ENCODE measurements at regions not wholly inside any gene's neighbourhood (a gene's known extent, or its start where the extent isn't known, plus 50 kb on each side); places are given as distances from the start of the nearest gene placed in this dataset.

DNA sequence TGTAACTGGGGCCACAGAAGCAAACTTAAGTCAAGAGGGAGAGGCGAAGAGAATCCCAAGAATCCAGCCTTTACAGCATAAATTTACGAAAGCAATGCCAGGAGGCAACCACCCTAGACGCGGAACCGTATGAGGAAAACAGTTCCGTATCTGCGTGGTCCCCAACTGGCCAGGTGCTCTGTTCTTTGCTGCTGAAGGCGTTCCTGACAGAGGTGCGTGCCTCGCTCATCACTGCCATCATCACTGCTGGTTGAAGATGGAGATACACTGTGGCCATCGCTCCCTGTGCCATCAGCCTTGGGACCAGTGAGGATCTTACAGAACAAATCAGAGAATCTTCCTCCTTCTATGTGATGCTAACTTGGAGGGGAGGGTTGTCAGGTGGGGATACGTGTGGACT lies 270.5 kb upstream of the B3GAT1 start:
- no peak for DNase-seq

DNA sequence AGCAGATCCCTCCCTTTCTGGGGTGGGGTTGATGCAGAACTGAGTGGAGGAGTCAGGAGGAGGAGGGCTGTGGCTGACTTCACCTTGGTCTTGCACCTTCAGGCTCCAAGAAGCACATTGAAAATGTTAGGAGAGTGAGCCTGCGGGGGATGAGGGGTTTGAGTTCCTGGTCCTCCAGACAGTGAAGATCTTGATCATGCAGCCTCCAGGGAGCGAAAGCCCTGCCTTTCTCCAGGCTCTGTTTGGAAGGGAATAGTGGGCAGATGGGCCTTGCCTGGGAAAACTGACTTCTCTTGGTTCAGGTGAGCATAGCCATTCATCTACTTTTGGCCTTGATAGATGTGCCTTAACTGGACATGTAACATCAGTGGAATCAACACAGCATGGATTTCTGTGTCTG lies 267.6 kb upstream of the B3GAT1 start:
- no peak for DNase-seq

DNA sequence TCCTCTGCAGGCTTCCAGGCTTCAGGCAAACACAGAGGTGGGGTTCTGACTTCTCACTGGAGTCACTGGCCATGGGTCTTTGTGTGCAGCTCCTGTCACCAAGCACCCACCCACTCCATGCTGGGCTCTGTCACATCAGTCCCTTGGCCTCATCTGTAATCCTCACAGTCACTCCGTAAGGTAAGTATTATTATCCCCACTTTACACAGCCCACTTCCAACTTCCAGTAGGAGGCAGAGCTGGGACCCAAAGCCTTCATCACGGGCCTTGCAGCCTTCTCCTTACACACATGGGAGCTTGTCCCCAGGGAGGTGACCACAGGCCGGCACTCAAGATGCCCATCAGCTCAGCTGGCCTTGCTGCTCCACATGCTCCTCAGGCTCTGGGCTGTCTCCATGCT lies 266.7 kb upstream of the B3GAT1 start:
- no peak for DNase-seq

DNA sequence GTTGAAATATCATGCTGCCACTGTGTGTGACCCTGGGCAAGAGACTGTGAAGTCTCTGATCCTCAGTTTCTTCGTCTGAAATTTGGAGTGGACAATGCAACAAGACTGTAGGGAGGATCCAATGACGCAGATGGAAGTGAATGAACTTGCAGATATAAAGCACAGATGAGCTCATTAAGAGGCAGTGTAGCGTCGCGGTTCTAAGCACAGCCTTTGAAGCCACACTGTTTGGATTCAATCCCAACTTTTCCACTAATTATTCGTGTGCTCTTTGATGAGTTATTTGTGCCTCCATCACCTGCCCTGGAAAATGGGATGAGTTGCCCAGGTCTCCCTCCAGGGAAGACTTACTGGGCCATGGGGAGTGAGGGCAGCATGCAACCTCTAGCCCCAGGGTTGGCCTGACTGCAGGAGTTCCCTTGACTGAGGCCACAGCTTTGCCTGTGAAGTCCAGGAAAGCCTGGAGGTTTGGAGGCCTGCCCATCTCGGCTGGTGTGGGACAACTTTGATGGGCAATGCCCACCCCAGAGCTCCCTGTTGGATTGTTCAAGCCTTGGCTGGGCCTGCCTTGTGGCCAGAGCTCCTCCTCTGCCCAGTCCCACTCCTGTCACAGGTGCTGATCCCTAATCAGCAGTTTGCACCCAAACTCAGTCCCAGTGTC lies 266.0 kb upstream of the B3GAT1 start:
- no peak for DNase-seq

DNA sequence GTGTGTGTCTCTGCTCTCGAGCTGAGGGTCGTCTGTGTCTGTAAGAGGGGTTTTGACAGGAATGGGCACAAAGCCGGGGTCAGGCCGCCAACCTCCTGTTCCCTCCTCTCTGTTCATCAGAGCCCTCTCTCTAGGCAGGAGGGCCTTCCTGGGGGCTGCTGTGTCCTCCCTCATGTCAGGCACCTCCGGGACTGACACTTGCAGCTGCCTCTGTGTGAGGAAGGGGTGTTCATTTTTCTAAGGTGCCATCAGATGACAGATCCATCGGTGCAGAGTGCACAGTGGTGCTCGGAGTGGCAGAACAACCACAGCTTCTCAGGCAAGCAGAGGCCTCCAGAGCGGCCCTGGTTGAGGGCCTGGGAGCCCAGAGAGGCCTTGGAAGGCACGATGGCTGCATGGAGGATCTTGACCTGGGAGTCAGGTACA lies 265.4 kb upstream of the B3GAT1 start:
- no peak for DNase-seq

DNA sequence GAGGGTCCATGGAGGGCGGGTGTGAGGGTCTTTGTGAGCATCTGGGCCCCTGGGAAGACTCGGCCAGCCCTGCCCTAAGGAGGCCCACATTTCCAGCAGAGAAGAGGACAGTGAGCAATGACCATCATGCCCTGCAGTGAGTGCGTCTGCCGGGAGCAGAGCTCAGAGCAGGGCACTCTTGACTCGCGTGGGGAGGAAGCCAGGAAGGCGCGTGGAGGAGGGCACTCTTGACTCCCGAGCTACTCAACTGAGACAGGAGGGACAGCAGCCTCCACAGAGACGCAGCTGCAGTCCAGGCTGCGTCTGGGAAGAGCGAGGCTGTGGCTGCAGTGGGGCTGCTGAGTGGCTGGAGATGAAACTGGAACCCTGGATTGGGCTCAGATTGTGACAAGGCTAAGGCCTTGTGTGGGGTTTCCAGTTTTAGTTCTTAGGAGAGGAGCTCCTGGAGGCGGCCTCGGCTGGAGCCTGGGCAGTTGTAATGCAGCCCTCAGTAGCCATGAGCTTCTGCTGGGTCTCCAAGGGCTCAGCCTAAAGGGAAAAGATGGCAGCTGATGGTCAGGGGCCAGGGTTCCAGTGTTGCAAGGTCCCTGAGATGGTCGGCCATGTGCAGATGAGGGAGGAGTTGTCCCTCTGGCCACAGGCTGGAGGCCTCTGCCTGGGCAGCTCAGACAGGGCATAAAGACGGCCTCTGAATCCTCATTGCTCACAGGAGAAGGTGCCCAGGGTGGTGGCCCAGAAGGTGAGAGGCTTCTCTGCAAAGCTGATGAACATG lies 264.7 kb upstream of the B3GAT1 start:
- no peak for DNase-seq

DNA sequence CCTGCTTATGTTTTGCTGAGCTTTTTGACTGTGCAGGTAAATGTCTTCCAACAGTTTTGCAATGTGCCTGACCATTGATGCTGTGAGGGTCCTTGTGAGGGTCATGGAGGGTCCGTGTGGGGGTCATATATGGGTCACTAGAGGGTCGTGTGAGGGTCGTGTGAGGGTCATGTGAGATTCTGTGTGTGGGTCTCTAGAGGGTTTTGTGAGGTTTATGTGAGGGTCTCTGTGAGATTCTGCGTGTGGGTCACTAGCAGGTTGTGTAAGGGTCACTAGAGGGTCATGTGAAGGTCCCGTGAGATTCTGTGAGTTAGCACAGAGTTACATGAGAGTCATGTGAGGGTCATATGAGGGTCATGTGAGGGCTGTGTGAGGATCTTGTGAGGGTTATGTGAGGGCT lies 263.9 kb upstream of the B3GAT1 start:
- DNase-seq = no peak

DNA sequence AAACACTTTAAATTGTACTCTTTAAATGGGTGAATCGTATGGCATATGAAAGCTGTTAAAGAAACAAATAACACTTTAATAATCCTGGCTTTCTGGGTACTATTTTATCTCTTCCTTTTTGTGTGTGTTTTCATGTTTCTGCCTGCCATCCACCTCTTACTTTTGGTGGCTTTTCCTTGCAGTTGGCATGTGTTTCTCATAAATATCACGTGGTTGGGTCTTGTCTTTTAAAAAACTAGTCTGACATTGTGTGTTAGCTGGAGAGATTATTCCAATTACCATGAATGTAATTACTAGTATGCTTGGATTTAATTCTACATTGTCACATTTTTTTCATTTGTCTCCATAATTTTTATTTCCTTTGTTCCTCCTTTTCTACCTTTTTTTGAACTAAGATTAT lies 262.9 kb upstream of the B3GAT1 start:
- DNase-seq = no peak

DNA sequence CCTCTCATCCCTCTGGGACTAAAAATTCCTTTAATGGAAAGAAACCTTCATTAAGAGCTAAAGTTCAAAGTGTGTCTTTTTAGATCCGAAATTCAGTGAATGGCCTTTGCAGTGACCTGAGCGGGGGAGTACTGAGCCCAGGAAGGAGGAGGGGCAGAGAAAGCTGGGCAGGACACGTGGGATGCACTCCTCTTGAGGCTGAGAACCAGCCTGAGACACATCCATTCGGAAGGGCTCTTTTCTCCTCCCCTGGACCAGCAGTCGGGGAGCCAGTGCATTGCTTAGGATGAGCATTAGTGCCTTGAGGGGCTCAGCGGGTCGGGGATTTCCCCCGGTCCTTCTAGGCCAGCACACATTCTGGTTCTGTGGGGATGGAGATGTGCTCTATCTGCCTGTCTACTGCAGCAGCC lies 258.9 kb upstream of the B3GAT1 start:
- DNase-seq = no peak

DNA sequence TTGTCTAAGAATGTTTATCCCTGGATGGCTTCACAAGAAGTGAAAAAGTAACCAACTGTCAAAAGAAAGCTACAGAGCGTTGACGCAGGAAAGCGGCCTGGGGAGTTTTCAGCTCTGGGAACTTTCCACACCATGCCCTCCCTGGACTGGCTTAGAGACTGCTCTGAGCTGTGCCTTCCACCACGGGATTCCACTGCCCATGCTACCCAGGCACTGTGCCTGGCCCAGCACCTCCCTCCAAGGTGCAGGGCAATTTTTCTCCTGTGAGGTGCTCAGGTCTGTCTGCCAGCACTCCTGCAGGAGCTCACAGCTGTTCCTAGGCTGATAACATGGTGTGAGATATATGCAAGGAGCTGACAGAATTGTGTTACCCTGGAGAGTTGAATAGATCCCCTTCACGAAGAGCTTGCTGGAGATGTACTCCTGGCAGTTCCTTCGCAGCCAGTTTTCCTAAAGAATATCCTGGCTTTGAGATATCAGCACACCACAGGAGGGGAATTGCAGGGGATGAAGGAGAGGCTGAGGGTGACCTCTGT lies 258.3 kb upstream of the B3GAT1 start:
- DNase-seq = no peak

DNA sequence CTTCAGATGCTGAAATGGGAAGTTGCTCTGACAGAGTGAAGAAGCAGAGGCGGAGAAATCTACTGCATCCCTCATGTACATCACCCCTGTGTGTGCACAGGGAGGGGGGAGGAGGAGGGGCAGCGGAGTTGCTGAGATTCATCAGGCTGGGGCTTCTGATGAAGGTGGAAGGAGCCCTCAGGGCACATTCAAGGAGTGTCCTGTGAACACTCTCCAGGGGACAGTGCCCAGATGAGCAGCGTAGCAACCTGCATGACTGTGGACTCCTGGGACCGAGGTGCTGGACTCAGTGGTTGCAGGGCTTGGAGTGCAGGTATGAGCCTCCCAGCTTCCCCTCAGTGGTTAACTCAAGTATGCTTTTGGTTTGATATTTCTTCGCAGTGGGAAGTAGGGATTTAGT lies 257.8 kb upstream of the B3GAT1 start:
- DNase-seq = no peak

DNA sequence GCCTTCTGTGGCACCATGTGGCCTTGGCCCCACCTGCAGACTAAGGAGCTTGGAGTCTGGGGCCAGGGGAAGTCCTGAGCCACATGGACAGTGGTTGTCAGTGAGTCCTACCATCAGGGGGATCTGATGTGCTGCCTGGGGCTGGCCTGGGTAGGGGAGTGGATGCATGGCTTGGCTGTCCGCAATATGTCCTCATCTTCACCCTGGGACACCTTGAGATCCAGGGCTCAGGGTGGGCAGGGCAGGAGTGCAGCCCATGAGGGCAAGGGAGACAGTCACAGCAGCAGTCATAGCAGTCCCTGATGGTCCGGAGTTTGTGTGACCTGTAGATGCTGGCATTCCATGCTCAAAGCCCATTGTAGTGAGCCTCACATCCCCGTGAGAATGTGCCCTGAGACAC lies 256.8 kb upstream of the B3GAT1 start:
- DNase-seq = no peak

DNA sequence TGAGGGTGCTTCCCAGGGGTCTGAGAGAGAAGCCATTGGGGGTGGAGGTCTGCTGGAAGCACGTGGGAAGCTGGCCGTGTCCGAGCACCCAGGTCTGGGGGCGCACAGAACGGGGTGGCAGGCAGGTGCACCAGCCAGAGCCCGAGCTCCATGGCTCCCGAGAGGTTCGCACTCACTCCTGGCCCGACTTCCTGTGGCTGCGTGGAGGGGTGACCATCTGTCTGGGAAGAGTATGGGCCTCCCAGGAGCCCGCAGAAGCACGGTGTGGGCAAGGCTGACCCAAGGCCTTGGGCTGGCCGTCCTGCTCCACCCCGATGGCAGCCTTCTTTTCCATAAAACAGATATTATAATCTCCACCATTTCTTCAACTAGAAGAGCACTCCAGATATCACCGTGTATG lies 256.0 kb upstream of the B3GAT1 start:
- DNase-seq = no peak

DNA sequence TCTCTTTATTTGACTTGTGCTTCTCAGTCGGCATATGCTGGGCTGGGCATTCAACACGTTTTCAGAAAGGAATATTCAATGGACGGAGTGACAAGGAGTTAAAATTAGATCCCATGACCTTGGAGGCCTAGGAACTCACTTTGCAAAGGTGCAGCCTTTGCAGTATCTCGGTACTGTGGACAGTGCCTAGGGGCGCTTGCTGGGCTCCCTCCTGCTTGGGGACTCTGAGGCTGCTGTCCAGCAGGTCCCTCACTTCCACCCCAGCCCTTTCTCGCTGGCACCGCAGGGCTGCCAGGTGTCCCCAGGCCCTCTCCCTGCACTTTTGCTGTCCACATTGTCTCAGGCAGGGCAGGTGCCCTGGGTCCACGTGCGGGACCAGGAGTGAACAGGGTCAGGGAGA lies 255.5 kb upstream of the B3GAT1 start:
- DNase-seq = no peak

DNA sequence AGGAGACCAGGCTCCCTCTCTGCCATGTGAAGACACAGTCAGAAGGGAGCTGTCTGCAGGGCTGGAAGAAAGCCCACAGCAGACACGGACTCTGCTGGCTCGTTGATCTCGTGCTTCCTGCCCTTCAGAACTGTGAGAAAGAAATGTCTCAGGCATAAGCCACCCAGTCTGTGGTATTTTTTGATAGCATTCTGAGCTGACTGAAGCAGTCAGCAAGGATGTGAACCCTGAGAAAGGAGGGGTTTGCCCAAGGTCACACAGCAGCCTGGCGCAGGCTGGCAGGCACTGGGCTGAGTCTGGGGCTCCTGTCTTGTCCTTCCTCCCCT lies 255.1 kb upstream of the B3GAT1 start:
- no peak for DNase-seq

DNA sequence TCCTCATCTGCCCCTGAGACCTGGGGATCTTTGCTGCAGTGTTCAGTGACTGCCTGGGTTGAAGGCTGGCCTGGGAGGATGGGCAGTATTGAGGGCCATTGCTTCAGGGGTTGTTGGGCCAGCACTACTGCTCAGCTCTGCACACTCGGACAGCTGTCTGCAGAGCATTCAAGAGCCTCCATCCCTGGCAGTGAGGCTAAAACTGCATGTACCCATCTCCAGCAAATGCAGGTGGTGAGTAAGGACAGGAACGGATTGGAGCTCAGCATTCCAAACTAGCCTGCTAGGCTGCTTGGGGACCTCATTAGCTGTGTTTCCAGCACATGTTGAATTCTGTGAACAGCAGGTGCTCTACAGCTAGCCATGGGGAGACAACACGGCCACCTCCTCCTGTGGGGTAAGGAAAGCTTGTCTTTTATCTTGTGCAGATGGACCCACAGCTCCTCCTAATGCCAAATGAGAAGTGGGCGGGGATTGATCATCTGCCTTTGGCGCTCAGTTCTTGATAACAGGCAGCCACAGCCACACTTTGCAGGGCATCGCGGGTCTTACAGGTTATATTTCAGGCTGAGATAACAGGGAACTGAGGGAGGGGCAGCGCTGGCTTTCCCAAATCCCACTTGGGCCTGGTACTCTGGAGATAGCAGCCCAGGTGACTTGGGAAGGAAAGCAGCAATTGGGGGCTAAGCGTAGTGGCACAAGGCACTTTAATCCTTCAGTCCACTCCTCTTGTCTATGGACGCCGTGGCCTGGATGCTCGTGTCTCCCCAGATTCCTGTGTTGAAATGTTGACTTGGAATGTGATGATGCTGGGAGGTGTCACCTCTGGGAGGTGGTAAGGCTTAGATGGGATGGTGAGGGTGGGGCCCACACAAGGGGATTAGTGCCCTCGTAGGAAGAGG lies 254.5 kb upstream of the B3GAT1 start:
- DNase-seq = no peak

DNA sequence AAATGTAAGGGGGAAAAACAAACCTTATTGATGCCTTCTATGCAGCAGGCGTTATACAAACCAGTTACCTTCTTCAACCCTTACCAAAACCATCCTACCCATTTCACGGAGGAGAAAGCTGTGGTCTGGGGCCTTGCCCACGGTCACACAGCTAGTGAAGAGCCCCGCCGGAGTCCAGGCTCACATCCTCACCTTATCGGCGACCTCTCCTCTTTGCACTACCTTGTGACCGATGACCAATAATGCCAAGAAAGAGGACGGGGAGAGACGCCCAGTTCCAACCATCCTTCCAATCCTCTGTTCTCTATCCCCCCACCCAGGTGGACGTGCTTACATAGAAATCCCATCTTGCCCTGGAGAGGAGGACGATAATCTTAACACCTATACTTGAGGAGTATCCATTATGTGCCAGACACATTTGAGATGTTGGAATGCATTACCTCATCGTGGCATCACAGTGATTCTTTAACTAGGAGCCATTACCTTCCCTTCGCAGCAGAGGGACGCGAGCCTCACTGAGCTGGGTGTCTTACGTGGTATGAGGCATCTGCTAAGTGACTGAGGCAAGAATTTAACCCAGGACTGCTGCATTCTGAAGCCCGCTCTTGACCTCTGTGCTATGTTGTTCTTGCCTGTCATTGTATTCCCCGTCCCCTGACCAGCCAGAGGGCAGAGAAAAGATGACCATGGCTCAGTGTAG lies 253.7 kb upstream of the B3GAT1 start:
- DNase-seq = no peak

DNA sequence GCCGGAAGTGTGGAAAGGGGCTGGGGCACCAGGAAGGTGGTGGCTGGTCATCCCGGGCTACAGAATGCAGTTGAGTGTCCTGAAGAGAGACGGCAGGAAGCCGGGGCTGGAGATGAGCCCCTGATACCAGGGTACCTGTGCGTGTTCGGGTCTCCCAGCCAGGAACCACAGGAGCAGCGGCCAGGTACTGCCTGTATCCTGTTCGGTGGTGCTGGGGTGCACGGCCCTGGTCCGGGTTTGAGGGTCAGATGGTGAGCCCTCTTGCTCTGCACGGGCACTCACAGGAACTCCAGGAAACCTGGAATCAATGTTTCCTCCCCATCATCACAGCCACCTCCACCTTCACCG lies 253.1 kb upstream of the B3GAT1 start:
- no peak for DNase-seq

DNA sequence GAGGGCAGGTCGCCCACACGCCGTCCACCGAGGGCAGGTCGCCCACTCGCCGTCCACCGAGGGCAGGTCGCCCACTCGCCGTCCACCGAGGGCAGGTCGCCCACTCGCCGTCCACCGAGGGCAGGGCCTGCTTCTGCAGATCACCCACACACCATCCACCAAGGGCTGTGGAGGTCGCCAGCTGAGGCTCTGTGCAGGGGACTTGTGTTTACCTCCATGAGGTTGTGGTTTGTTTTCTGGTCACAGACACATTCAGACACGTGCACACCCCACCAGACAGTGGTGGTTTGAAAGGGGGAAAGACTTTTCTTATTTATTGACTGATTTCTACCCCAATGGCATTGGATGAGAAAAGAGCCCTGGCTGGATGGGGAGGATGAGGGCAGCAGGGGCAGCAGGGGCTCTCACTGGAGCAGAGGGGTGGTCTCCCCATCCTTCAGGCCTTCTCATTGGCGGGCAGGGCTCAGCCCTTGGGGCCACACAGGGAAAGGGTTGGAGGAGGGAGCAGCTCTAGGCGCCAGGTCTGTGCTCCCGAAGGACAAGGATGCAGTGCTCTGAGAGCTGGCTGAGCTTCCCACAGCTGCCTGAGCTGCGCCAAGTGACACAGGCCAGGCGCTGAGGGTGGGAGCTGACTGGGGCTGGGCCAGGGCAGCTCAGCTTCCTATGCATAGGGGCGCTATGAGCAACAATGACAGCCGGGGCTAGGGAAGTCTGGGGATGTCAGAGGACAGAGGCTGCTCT lies 252.6 kb upstream of the B3GAT1 start:
- no peak for DNase-seq

DNA sequence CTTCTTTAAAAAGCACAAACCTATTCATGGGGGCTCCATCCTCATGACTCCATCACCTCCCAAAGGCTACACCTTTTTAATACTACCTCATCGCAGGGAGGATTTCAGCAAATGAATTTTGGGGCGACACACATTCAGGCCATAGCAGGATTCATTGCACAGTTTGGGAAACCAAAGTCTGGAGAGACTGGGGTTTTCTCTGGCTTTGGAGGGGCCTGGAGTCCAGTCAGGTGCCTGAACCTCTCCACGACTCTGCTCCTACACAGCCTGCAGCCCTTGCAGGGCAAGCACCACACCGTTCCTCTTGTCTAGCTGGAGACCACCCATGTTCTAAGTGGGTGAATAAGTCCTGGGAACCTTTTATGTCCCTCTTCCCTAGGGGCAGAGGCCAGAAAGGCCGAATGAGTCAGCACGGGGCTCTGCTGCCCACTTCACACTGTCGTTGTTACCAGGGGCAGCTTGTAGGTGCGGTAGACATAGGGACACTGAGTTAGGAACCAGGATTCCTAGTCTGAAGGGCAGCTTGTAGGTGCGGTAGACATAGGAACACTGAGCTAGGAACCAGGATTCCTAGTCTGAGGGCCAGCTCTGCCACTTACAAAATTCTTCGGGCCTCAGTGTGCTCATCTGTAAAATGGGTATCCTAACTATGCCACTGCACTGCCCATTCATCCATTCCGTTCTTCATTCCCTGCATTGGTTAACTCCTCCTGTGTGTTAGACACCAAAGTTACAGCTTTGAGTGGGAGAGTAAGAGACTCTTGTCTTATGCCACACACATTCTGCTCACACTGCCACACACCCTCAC lies 251.7 kb upstream of the B3GAT1 start:
- no peak for DNase-seq

DNA sequence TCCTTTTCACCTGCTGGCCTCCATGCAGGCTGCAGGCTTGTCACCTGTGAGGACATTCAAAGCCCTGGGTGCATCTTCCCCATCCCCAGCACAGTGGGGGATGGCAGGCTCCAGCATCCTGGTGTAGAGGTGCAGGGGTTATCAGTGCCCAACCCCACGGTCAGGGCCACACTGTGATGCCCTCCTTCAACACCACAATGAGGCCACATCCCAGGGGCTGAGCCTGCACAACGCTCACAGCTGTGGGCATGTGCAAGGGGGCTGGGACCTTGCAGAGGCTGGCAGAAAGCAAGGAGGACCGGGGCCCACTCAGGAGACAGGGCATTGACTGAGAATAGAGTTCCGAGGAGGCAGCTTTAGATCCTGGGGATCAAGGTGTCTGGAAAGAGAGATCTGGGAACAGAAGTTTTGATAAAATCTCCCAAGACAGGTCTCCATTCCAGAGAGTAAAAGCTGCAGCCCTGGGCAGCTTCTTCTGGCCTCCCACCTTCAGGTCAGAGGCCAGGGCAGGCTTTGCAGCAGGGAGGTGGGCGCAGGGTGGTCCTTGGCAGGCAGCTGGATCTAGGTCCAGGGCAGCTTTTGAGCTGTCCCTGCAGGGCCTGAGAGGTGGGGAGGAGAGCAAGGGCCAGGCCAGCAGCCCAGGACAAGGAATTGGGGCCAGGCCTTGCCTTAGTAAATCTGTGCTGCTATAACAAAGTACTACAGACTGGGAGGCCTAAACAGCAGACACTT lies 250.8 kb upstream of the B3GAT1 start:
- no peak for DNase-seq

Measured in CD4-positive, alpha-beta T cell treated with Interleukin-17A for 4 hours (primary cell).